Kidney epithelial cell (primary cell): ENCODE measurements at regions not wholly inside any gene's neighbourhood (a gene's known extent, or its start where the extent isn't known, plus 50 kb on each side); places are given as distances from the start of the nearest gene placed in this dataset.
A peak's percentile ranks its signal among the peaks of the same experiment; 100 is the strongest.

Source experiments
- DNase-seq: peaks from one replicate; pipeline ENCODE4 v3.0.0-alpha.2; 2010; ENCODE audit warnings: low read depth
- H3K27me3 ChIP-seq: 2 replicates; pipeline ENCODE4 v1.6.0; 2011; ENCODE audit warnings: low read length; ENCODE audit not compliant: control insufficient read depth, insufficient read depth
- H3K36me3 ChIP-seq: 2 replicates; pipeline ENCODE4 v1.5.1; 2011; ENCODE audit warnings: low read length; ENCODE audit not compliant: control insufficient read depth, insufficient read depth
- H3K4me3 ChIP-seq: 2 replicates; pipeline ENCODE4 v1.5.1; 2011; ENCODE audit warnings: low read depth, mild to moderate bottlenecking, control low read depth, low read length
- TF ChIP-seq, protein P1 (sequence below): IDR thresholded peaks from 2 replicates; pipeline ENCODE4 v1.5.1; 2011; ENCODE audit warnings: mild to moderate bottlenecking, moderate library complexity, low read length, control low read depth, inconsistent platforms; ENCODE audit not compliant: insufficient read depth, poor library complexity, severe bottlenecking

DNA sequence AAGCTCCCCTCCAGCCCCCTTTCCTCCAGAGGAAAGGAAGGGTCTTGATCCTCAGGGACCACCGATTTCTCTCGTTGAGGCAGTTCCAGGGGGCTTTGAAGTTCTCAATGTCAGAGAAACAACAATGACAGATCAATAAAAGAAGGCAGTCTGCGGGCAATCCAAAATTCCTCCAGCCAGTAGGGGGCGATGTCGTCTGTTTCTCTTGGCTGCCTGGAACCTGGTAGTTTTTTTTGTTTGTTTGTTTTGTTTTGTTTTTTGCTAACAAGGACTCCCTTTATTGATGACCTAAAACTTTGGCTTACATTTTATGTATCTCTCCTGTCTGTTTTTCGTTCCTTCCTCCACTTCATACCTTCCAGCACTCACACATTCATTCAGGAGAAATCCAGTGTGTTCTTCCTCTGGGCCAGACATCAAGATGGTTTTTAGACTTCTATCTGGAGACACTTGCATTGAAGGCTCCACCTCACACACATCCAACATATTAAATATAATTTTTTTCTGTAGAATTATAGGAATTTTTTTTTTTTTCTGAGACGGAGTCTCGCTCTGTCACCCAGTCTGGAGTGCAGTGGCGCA, 276.6 kb downstream of the RPLP1 start:
- H3K27me3 ChIP-seq: peaks cover 19% of the 10 kb centered on the region

DNA sequence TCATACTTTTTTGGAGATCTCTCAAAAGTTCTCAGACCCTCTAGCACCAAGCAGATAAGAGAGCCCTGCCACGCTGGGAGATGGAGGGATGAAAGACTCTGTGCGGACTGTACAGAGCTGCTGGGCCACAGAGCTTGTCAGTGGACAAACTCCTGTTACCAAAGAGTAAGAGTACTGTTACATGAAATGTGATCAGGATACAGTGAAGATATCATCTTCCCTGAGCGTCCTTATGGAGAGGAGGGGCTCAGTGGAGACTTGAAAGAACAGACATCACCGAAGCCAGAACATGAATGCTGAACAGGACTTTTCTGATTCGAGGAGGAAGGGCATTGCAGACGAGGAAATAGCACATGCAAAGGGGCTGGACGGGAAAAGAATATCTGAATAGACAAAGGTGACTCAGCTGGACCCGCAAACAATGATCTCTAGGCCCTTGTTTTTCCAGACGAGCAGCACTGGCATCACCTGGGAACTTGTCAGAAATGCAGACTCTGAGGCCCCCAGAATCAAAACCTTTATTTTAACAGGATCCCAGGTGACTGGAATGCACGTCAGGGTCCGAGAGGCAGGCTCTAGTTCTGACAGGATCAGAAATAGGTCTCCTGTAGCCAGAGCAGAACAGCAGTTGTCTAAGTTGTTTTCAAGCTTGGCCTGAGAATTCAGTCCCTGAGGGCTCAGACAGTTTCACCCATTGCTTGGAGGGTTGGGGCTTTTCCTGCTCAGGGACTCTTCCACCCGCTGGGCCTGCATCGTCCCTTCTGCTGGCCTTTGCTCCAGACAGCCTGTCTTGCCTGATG, 277.9 kb downstream of the RPLP1 start:
- Histone ChIP-seq H3K4me3 (no peak overlapping the region), H3K36me3 (no peaks in the 10 kb centered on the region), H3K27me3 (peaks cover 28% of the 10 kb centered on the region)
- no peak for DNase-seq
- TF ChIP-seq, protein P1, sequence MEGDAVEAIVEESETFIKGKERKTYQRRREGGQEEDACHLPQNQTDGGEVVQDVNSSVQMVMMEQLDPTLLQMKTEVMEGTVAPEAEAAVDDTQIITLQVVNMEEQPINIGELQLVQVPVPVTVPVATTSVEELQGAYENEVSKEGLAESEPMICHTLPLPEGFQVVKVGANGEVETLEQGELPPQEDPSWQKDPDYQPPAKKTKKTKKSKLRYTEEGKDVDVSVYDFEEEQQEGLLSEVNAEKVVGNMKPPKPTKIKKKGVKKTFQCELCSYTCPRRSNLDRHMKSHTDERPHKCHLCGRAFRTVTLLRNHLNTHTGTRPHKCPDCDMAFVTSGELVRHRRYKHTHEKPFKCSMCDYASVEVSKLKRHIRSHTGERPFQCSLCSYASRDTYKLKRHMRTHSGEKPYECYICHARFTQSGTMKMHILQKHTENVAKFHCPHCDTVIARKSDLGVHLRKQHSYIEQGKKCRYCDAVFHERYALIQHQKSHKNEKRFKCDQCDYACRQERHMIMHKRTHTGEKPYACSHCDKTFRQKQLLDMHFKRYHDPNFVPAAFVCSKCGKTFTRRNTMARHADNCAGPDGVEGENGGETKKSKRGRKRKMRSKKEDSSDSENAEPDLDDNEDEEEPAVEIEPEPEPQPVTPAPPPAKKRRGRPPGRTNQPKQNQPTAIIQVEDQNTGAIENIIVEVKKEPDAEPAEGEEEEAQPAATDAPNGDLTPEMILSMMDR: no peak

More for the DNA sequence above, 276.6 kb downstream of the RPLP1 start:
- no peak for DNase-seq
- Histone ChIP-seq H3K4me3 (no peak overlapping the region), H3K36me3 (no peaks in the 10 kb centered on the region)
- TF ChIP-seq, protein P1: peak; percentile 73

DNA sequence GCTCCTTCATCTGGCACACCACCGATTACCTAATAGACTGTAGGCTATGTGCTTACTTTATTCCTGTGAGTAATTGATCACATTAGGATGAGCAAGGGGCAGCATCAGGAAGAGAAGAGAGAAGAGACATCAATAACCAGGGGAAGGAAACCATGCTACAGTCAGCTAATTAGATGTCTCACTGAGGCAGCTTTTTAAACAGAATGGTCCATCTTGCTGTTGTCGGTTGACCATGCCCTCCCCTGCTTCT, 278.4 kb downstream of the RPLP1 start:
- TF ChIP-seq, protein P1: no peak
- H3K27me3 ChIP-seq: peaks cover 29% of the 10 kb centered on the region
- no peak for DNase-seq

DNA sequence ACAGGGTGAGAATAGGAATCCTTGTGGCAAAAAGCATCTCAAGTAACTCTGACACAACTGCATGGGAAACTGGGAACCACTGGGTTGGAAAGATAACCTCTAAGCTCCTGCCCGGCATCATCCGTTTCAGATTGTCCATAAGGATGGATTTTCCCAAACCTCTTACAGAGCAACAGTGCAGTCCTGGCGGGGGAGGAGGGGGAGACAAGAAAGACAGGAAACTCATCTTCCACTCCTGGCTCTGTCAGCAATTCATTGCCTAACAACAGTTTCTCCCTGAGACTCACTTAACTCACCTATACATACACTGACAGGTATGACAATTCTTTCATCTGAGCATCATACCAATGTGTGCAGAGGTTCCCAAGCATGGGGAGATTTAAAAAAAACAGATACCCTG, 279.0 kb downstream of the RPLP1 start:
- DNase-seq: no peak
- no peak overlapping the region for H3K4me3 ChIP-seq
- no peaks in the 10 kb centered on the region for H3K36me3 ChIP-seq
- TF ChIP-seq, protein P1: no peak
- H3K27me3 ChIP-seq: peaks cover 29% of the 10 kb centered on the region

More for the DNA sequence above, 278.4 kb downstream of the RPLP1 start:
- Histone ChIP-seq H3K36me3 (no peaks in the 10 kb centered on the region), H3K4me3 (no peak overlapping the region)

DNA sequence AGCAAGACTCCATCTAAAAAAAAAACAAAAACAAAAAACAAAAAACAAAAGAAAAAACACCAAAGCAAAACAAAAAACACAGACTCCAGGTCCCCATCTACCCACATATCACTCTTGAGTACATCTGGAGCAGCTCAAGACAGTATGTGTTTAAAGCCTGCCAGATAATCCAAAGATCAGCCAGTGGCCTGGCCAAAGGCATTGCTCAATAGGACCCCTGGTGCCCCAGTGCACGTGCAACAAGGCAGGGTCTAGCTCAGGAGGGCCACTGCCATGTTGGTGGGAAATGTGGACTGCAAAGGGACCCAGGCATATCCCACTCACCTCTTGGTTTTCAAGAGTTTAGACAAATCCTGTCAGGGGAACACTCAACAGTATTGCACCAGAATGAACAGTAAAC, 279.5 kb downstream of the RPLP1 start:
- DNase-seq: no peak
- H3K27me3 ChIP-seq: peaks cover 24% of the 10 kb centered on the region

More for the DNA sequence above, 279.5 kb downstream of the RPLP1 start:
- Histone ChIP-seq H3K36me3 (no peaks in the 10 kb centered on the region), H3K4me3 (no peak overlapping the region)
- TF ChIP-seq, protein P1: no peak
